Glomerular visceral epithelial cell (primary cell): ENCODE measurements at regions not wholly inside any gene's neighbourhood (a gene's known extent, or its start where the extent isn't known, plus 50 kb on each side); places are given as distances from the start of the nearest gene placed in this dataset.

ENCODE experiments used
- DNase-seq: peaks from one replicate; pipeline ENCODE4 v3.0.0-alpha.2; 2016; ENCODE audit errors: extremely low spot score

DNA sequence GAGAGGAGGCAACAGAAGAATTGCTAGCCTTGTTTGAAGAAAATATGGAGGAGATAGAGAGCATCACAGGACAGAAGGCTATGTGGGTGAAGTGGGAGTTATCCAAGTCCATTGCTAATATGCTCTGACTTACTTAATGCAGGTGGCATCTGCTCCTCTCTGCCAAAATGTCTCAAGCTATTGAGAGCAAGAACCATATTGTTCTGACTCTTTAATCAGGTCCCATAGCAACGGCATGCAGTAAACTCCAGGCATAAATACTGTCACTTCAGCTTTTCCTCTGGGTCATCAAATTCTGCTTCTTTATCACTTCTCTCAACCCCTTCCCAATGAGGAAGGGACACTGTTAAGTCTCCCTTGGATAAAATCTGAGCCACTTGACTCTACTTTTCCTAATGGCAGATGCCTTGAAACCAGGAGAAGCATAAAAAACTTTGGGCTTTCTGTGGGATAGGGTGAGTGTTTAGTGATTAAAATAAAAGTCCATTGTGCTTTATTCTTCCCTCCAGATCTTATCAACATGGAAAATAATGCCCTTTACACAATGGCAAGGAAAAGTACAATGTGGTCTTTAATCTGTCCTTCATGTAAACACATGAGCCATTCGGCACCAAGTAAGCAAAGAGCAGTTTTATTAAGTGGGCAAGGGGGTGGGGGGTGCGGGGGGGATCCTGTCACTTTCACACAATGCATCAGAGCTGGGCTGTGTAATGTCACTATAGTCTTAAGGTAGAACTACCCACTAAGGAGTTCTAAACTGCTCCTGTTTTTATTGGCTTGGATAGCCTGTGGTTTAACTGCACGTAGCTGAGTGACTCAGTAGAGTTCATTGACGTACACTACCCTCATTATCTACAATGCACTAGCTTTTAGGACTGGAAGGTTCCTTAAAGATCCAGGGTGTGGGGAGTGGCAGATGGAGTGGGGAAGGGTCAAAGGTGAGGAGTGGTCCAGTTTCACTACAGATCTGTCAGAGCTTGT, 71.0 kb upstream of the TARS1 start:
- peak; percentile 52 for DNase-seq

DNA sequence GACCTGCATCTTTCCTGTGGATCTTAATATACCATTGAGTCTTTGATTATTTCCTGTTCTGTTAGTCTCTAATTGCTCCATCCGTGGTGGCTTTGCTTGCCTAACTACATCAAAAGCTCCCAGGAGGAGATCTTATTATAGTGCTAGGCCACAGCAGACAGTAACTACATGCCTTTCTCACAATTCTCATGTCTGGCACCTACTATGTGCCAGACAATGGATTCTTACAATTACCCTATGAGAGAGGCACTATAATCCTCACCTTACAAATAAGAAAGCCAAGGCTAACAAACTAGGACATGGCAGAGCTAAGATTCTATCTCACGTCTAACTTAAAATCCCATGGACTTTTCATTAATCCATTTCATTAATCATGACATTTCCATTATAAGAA, 70.3 kb upstream of the TARS1 start:
- no peak for DNase-seq

DNA sequence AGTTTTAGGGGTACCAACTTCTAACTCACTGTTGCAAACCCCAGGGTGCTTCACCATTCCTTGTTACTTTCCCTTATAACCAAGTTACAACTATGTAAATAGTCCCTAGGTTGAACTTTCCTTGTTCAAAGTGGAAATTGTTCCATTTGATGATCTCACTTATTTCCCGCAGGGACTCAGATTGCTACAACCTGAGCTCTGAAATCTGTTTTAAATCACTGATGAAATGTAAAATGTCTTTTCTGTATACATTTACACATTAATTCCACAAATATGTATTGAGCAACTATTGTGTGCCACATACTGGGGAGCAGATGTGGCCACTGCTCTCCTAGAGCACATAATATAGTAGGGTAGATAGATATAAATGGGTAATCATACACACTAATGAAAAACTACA, 69.1 kb upstream of the TARS1 start:
- DNase-seq = no peak

DNA sequence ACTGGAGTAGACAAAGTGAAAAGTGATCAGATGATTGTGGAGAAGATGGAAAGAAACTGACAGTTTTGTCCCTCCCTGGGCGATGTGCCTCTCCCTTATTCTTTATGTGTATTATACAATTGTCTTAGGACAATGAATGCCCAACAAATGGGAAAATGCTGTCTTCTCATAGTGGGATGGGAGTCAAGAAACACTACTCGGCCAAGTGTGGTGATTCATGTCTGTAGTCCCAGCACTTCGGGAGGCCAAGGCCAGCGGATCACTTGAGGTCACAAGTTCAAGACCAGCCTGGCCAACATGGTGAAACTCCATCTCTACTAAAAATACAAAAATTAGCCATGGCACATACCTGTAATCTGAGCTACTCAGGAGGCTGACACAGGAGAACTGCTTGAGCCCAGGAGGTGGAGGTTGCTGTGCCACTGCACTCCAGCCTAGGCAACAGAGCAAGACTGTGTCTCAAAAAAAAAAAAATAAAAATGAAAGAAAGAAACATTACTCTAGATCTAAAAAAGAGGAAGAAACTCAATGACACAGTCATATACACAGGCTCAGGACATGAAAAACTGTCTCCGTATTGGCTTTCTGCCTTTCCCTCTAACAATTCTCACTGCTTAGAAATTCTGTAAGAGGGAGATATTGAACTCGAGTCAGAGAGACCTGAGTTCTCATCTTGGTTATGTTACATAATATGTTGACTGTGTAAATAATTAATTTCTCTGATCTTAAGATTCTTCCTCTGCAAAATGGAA, 67.9 kb upstream of the TARS1 start:
- no peak for DNase-seq

DNA sequence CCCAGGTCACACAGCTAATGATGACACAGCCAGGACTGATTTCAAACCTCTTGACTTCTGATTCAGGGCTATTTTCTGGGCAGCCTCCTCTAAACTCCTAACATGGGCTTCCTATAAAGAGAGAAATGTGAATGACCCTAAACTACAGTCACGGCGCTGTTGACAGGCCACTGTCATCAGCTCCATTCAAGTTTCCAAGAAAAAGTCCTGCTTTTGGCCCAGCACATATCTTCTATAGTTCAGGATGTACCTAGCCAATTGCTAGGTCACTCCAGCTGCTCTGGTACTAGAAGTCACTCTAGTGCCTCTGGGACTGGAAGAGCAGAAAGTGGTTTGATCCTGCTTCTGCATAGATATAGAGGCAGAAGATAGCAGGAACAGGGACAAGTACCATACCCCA, 64.9 kb upstream of the TARS1 start:
- DNase-seq = no peak

GRCh38 chr5:33379757-33380156, 61.0 kb upstream of the TARS1 start:
- DNase-seq = peak; percentile 21

DNA sequence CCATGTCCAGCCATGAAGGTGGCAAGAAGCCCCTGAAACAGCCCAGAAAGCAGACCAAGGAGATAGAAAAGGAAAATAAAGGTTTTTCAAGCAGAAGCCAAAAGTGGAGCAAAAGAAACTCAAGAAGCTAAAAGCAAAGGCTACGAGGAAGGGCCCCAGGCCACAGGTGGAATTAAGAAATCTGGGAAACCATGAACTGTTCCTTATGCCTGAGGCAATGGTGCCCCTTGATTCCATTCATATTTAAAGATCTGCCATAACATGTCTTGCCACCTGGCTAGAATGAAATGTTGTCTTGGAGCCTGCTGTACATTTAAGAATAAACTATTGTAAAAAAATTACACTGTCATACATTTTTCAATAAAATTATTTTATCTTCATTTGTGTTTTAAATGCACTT, 59.5 kb upstream of the TARS1 start:
- no peak for DNase-seq
